ENCODE measurements at regions not wholly inside any gene's neighbourhood (a gene's known extent, or its start where the extent isn't known, plus 50 kb on each side); places are given as distances from the start of the nearest gene placed in this dataset.

DNA sequence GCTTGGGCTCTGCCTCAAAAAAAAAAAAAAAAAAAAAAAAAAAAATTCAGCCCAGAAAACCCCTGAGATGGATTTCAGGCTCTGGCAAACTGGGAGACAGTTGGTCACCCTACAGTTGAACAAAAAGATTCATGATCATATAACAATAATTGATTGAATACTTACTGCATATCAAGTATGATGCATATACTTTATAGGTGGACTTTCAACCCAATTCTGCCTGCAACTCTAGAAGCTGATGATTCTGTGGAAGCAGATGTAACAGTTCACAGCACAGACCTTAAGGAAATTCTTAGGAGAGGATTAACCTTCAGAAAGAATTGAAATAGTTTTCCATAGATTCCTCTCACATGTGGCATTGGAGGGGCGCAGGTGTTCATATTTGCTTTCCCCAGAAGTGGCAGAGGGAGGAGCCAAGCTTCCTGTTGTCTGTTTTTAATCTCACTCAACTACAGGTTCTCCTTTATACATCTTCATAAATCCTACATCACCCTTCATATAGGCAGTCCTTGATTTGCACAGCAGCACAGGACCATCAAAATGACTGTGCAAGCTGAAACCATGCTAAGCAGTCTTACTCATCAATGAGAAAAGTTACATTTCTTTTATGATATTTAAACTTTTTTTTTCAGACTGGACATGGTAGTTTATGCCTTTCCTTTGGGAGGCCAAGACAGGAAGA is 149.4 kb upstream of the KLF3 start:
- TF ChIP-seq FOXP4 (CRISPR knock-in tag; IDR thresholded peaks at IDR 0.05; ENCODE audit: borderline replicate concordance): no peak
- TF ChIP-seq GABPA (tag; conservative IDR thresholded peaks at IDR 0.05; ENCODE audit: low read depth): no peak
- TF ChIP-seq EZH2 (IDR thresholded peaks at IDR 0.05; ENCODE audit: borderline replicate concordance, low read depth, low read length): no peak
- TF ChIP-seq MXI1 (IDR thresholded peaks at IDR 0.05; ENCODE audit: low read depth, low read length): no peak
- TF ChIP-seq, protein P1, sequence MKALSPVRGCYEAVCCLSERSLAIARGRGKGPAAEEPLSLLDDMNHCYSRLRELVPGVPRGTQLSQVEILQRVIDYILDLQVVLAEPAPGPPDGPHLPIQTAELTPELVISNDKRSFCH (CRISPR knock-in tag; IDR thresholded peaks at IDR 0.05): no peak
- TF ChIP-seq, protein P1 (tag; IDR thresholded peaks at IDR 0.05): no peak
- TF ChIP-seq TEAD2 (tag; IDR thresholded peaks at IDR 0.05): no peak
- TF ChIP-seq, protein P2, sequence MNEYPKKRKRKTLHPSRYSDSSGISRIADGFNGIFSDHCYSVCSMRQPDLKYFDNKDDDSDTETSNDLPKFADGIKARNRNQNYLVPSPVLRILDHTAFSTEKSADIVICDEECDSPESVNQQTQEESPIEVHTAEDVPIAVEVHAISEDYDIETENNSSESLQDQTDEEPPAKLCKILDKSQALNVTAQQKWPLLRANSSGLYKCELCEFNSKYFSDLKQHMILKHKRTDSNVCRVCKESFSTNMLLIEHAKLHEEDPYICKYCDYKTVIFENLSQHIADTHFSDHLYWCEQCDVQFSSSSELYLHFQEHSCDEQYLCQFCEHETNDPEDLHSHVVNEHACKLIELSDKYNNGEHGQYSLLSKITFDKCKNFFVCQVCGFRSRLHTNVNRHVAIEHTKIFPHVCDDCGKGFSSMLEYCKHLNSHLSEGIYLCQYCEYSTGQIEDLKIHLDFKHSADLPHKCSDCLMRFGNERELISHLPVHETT (CRISPR knock-in tag; conservative IDR thresholded peaks at IDR 0.05 in 1 of 2, IDR thresholded peaks at IDR 0.05 in 1 of 2): no peak
- TF ChIP-seq ZNF165 (CRISPR knock-in tag; IDR thresholded peaks at IDR 0.05; ENCODE audit: borderline replicate concordance): no peak
- TF ChIP-seq CEBPB (tag; IDR thresholded peaks at IDR 0.05): no peak
- TF ChIP-seq NCOA6 (IDR thresholded peaks at IDR 0.05): no peak
- TF ChIP-seq HOMEZ (CRISPR knock-in tag; IDR thresholded peaks at IDR 0.05): no peak
- TF ChIP-seq TRIM24 (IDR thresholded peaks at IDR 0.05): no peak
- no peak for TF ChIP-seq RFX5 (IDR thresholded peaks at IDR 0.05; ENCODE audit: low read depth, low read length)
- no peak for TF ChIP-seq TAF1 (IDR thresholded peaks at IDR 0.05; ENCODE audit: control insufficient read depth, extremely low read depth, insufficient read depth, low read length, severe bottlenecking)

Measured in K562 (cell line).